Spleen (tissue), 11 donors: ENCODE measurements at regions not wholly inside any gene's neighbourhood (a gene's known extent, or its start where the extent isn't known, plus 50 kb on each side); places are given as distances from the start of the nearest gene placed in this dataset.

Experiments used
- DNase-seq: peaks from one replicate; pipeline ENCODE4 v3.0.0-alpha.2; 2020
- H3K27ac ChIP-seq, 8 donors: fragments of 200-600 bp; sonication (generic) in 7 of 8; 1 replicate in 4 of 8; 2 replicates in 4 of 8; pipeline versions ENCODE4 v1.5.0 to v1.8.0; 2016 to 2021; ENCODE audit warnings: inconsistent platforms in 4 of 8, mild to moderate bottlenecking in 4 of 8, moderate library complexity in 1 of 8
- H3K27me3 ChIP-seq, 7 donors: fragments of 200-600 bp; sonication (generic) in 6 of 7; replicated peaks in 1 of 7; 1 replicate in 4 of 7; 2 replicates in 3 of 7; pipeline versions ENCODE4 v1.5.0 to v1.8.0; 2016 to 2021; ENCODE audit warnings: inconsistent platforms in 3 of 7, mild to moderate bottlenecking in 1 of 7
- H3K36me3 ChIP-seq, 6 donors: fragments of 200-600 bp; sonication (generic) in 5 of 6; 1 replicate in 4 of 6; 2 replicates in 2 of 6; pipeline versions ENCODE4 v1.5.0 to v1.8.0; 2016 to 2021; ENCODE audit warnings: inconsistent platforms in 2 of 6
- H3K4me1 ChIP-seq, 6 donors: fragments of 200-600 bp; sonication (generic) in 5 of 6; 1 replicate in 3 of 6; 2 replicates in 3 of 6; pipeline versions ENCODE4 v1.5.0 to v1.8.0; 2016 to 2021; ENCODE audit warnings: inconsistent platforms in 3 of 6
- H3K4me3 ChIP-seq, 8 donors: fragments of 200-600 bp; sonication (generic) in 7 of 8; 1 replicate in 4 of 8; 2 replicates in 4 of 8; pipeline versions ENCODE4 v1.5.0 to v1.8.0; 2016 to 2021; ENCODE audit warnings: inconsistent platforms in 4 of 8, mild to moderate bottlenecking in 4 of 8, moderate library complexity in 2 of 8
- H3K9me3 ChIP-seq, 8 donors: fragments of 200-600 bp; sonication (generic) in 7 of 8; 1 replicate in 4 of 8; 2 replicates in 4 of 8; pipeline versions ENCODE4 v1.5.0 to v1.8.0; 2016 to 2021; ENCODE audit warnings: inconsistent platforms in 4 of 8
- CTCF ChIP-seq, 11 experiments: fragments of 200-600 bp in 7 of 11; fragments of 450-650 bp in 4 of 11; sonication (generic) in 4 of 11; IDR thresholded peaks in 8 of 11; conservative IDR thresholded peaks in 3 of 11; 1 replicate in 7 of 11; 2 replicates in 4 of 11; pipeline versions ENCODE4 v1.4.0 to v1.8.0; 2016 to 2021; ENCODE audit warnings: antibody characterized with exemption in 11 of 11, inconsistent platforms in 4 of 11, mild to moderate bottlenecking in 1 of 11
- POLR2A ChIP-seq, 3 donors: fragments of 450-650 bp; IDR thresholded peaks; one replicate each; pipeline ENCODE4 v1.5.1; 2017; ENCODE audit warnings: antibody characterized with exemption in 3 of 3, mild to moderate bottlenecking in 1 of 3
- POLR2AphosphoS5 ChIP-seq, 3 donors: sonication (generic); formaldehyde crosslinking; IDR thresholded peaks; one replicate each; pipeline ENCODE4 v1.5.1; 2017; ENCODE audit warnings: antibody characterized with exemption in 3 of 3
- WGBS, 5 donors: extraction: QIAGEN DNeasy Blood & Tissue Kit in 3 of 5; methylation state at CpG; one replicate each; pipeline versions ENCODE4 v1.1.5 to v1.1.7; 2013 to 2018; 5-methylcytosine and 5-hydroxymethylcytosine counted together
- intact Hi-C: fragments of 100-400 bp; cut with DNase I; formaldehyde crosslinking; loops from one replicate; pipeline ENCODE4 v1.15.0; 2023; ENCODE audit warnings: low total_unique reads
- donor health status: healthy with polysubstance abuse.
- donor health status: DM: no; HTN: no; CAD: no; lungs with moderate emphysema.
- donor health status: DM: no; HTN: no; CAD: no.
- donor health status: Bipolar disorder and iron deficiency.
- donor health status: healthy.
- donor health status: DM: no; HTN: no; CAD: no.
- donor health status: DM: yes; HTN: yes; CAD: no.

- intact Hi-C loops, result loop anchor here (5.0 to 10.0 kb wide), 2 partner anchors 172 to 360 kb away; no protein-coding TSS in a partner anchor
- Histone ChIP-seq H3K27ac (no peak overlapping the region), H3K36me3 (no peaks in the 10 kb centered on the region), H3K4me3 (peak overlapping the region in 7 of 8 donors; percentile 9 to 68 (median 37)), H3K27me3 (peaks cover 0 to 99% (median 50%) of the 10 kb centered on the region in 7 donors), H3K4me1 (peaks cover 7 to 20% (median 16%) of the 10 kb centered on the region in 6 donors), H3K9me3 (no peaks in the 10 kb centered on the region)
- 1 to 4% (median 2%) methylated on average over 22 to 54 of the region's 54 CpGs for WGBS, 5 donors
- peak; percentile 85 for DNase-seq
- no peak for TF ChIP-seq POLR2A (IDR thresholded peaks at IDR 0.05)
- TF ChIP-seq POLR2AphosphoS5 (IDR thresholded peaks at IDR 0.05), result no peak
- TF ChIP-seq CTCF (IDR thresholded peaks at IDR 0.05 in 8 of 11, conservative IDR thresholded peaks at IDR 0.05 in 3 of 11), result peak in 9 of 11 experiments; percentile 14 to 91 (median 77)
Observed at GRCh38 chr1:10867138-10867721, 70.8 kb upstream of the CASZ1 start.

GRCh38 chr1:10867914-10868598 is 71.6 kb upstream of the CASZ1 start:
- intact Hi-C loops, result loop anchor here (5.0 to 10.0 kb wide), 2 partner anchors 173 to 361 kb away; no protein-coding TSS in a partner anchor
- peaks cover 7 to 20% (median 16%) of the 10 kb centered on the region in 6 donors for H3K4me1 ChIP-seq
- H3K9me3 ChIP-seq, result no peaks in the 10 kb centered on the region
- no peak for DNase-seq
- TF ChIP-seq POLR2A (IDR thresholded peaks at IDR 0.05) (no peak), POLR2AphosphoS5 (IDR thresholded peaks at IDR 0.05) (no peak), CTCF (IDR thresholded peaks at IDR 0.05 in 8 of 11, conservative IDR thresholded peaks at IDR 0.05 in 3 of 11) (no peak)
- peaks cover 0 to 97% (median 50%) of the 10 kb centered on the region in 7 donors for H3K27me3 ChIP-seq
- WGBS, 5 donors, result 68 to 79% (median 73%) methylated on average over 17 of the region's 17 CpGs
- no peak overlapping the region for H3K4me3 ChIP-seq
- H3K36me3 ChIP-seq, result no peaks in the 10 kb centered on the region
- no peak overlapping the region for H3K27ac ChIP-seq

GRCh38 chr1:10868599-10868965 is 72.1 kb upstream of the CASZ1 start:
- Histone ChIP-seq H3K4me1 (peaks cover 7 to 20% (median 16%) of the 10 kb centered on the region in 6 donors), H3K36me3 (no peaks in the 10 kb centered on the region), H3K27ac (no peak overlapping the region), H3K9me3 (no peaks in the 10 kb centered on the region), H3K4me3 (no peak overlapping the region), H3K27me3 (peaks cover 0 to 97% (median 50%) of the 10 kb centered on the region in 7 donors)
- TF ChIP-seq POLR2AphosphoS5 (IDR thresholded peaks at IDR 0.05), result no peak
- no peak for TF ChIP-seq POLR2A (IDR thresholded peaks at IDR 0.05)
- no peak for TF ChIP-seq CTCF (IDR thresholded peaks at IDR 0.05 in 8 of 11, conservative IDR thresholded peaks at IDR 0.05 in 3 of 11)
- DNase-seq, result no peak
- intact Hi-C loops, result loop anchor here (5.0 to 10.0 kb wide), 2 partner anchors 174 to 361 kb away; no protein-coding TSS in a partner anchor
- 64 to 83% (median 68%) methylated on average over 6 of the region's 6 CpGs for WGBS, 5 donors

GRCh38 chr1:10869933-10870332 is 73.5 kb upstream of the CASZ1 start:
- TF ChIP-seq CTCF (IDR thresholded peaks at IDR 0.05 in 8 of 11, conservative IDR thresholded peaks at IDR 0.05 in 3 of 11) (no peak), POLR2AphosphoS5 (IDR thresholded peaks at IDR 0.05) (no peak), POLR2A (IDR thresholded peaks at IDR 0.05) (no peak)
- Histone ChIP-seq H3K4me1 (peaks cover 7 to 20% (median 16%) of the 10 kb centered on the region in 6 donors), H3K4me3 (no peak overlapping the region), H3K9me3 (no peaks in the 10 kb centered on the region), H3K27ac (no peak overlapping the region), H3K27me3 (peaks cover 0 to 96% (median 50%) of the 10 kb centered on the region in 7 donors), H3K36me3 (no peaks in the 10 kb centered on the region)
- no peak for DNase-seq
- intact Hi-C loops, result loop anchor here (5.0 to 10.0 kb wide), 2 partner anchors 175 to 363 kb away; no protein-coding TSS in a partner anchor
- 24 to 71% (median 56%) methylated on average over 1 of the region's 1 CpG for WGBS, 5 donors
